Esophagus mucosa (tissue), 1 donor: ENCODE measurements at regions not wholly inside any gene's neighbourhood (a gene's known extent, or its start where the extent isn't known, plus 50 kb on each side); places are given as distances from the start of the nearest gene placed in this dataset.

Experiments
- ATAC-seq: fragments of 200-7000 bp; cut with Tn5 transposase; one replicate; pipeline ENCODE4 v1.9.1; 2020
- donor health status: DM: yes; HTN: yes; CAD: no.

DNA sequence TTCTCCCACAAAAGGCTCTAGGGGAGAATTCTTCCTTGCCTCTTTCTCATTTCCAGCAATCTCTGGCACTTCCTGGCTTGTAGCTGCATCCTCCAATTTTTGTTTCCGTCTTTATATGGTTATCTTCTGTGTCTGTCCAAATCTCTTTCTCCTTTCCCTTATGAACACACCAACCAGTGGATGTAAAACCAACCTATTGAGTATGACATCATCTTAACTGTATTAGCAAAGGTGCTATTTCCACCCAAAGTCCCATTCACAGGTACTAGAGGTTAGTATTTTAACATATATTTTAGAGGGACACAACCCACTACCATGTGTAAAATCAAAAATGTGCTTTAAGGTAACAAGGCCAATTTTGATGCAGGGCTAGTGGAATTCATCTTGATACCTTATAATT lies 129.0 kb downstream of the RAP2A start:
- ATAC-seq: no peak

DNA sequence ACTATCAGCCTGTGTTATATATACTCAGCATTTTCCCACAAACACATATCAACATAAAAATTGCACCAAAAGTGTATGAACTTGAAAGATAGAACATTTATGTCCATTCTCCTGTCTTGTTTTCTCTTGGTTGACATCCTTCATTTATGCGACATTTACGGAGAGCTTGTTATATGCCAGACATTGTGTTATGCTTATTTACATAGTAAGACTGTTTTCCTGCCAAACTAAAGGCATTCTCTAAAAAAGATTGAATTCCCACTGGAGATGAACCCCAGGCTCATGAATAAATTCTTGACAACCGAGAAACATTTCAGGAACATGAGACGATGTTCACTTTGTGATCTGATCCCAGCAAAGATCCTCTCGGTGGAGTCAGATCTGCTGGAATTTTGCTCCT lies 131.0 kb downstream of the RAP2A start:
- ATAC-seq: no peak

GRCh38 chr13:97565906-97566305 lies 131.9 kb downstream of the RAP2A start:
- ATAC-seq: no peak

DNA sequence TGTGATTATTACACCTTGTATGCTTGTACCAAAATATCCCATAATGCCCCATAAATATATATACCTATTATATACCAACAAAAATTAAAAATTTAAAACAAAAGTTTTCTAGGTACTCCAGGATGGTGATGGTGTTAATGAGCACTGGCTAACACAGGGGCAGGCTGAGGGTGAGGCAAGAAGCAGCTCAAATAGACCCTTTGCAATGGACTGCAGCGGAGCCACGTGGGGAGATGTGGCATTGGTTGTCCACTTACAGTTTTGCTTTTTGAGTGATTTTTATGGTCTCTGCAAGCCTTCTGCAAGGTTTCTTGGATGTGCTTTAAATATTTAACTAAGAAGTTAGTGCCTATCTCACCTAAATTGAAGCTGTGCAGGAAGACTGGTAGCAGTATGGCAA lies 132.9 kb downstream of the RAP2A start:
- no peak for ATAC-seq

- peak; percentile 93 for ATAC-seq
These were observed 133.7 kb downstream of the RAP2A start for GRCh38 chr13:97567510-97568243.

- ATAC-seq: peak; percentile 35
These were observed 134.9 kb downstream of the RAP2A start for GRCh38 chr13:97568850-97569249.

GRCh38 chr13:97569841-97570240 lies 135.9 kb downstream of the RAP2A start:
- ATAC-seq: no peak

DNA sequence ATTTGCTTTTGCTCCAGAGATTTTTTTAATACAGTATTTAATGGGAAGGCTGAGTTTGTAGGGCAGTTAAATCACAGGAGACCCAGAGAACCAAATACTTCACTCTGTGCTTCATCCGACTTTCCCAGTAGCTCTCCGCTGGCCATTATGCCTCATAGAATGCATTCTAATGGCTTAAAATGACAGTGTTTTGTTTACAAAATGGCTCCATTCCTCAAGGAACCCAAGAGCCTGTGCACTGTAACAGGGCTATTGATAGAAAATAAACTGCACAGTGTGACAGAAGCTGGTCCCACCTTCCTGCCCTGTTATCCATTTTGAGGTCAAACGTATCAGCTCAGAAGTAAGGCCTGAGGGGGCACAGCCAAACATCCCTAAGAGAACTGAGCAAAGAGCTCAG lies 136.5 kb downstream of the RAP2A start:
- ATAC-seq: no peak

GRCh38 chr13:97573011-97573410 lies 139.0 kb downstream of the RAP2A start:
- no peak for ATAC-seq

GRCh38 chr13:97574926-97575325 lies 141.0 kb downstream of the RAP2A start:
- ATAC-seq: no peak

DNA sequence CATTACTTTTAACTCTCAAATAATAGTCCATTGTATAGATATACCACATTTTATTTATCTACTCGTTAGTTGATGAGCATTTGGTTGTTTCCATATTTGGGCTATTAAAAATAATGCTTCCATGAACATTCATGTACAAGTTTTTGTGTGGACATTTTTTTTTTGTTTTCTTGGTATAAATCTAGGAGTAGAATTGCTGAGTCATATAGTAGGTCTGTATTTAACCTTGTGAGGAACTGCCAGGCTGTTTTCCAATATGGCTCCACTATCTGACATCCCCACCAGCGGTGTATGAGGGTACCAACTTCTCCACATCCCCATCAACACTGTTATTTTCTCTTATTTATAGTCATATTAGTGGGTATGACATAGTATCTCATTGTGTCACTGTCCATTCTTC lies 143.1 kb downstream of the RAP2A start:
- ATAC-seq: no peak

- no peak for ATAC-seq
These were observed 148.2 kb downstream of the RAP2A start for GRCh38 chr13:97582170-97582569.

DNA sequence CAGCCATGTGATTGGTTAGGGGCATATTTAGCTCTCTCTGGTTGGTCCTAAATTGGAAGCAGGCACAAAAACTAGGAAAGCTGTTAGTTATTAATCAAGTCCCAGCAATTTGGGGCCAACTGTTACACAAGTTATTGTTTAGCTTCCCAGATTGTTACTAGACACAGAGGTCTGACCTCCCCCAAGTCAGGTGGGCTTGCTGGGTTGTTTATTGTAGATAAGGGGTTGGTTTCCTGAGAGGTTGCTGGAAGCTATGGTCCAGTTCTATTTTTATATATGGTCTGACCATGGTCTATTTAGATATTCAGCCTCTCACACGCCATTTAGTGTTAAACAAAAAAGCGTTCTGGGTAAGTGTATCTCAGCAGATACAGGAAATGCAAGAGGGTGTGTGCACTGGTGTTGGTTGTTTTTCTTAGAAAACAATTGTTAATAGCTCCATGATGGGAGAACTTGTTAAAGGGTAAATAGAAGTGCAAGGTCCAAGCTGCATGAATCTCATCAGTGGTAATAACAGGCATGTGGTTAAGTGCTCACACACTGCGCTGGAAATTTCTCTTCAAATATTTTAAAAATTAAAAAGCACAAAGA lies 150.0 kb downstream of the RAP2A start:
- ATAC-seq: no peak

GRCh38 chr13:97586941-97587340 lies 153.0 kb downstream of the RAP2A start:
- ATAC-seq: no peak

DNA sequence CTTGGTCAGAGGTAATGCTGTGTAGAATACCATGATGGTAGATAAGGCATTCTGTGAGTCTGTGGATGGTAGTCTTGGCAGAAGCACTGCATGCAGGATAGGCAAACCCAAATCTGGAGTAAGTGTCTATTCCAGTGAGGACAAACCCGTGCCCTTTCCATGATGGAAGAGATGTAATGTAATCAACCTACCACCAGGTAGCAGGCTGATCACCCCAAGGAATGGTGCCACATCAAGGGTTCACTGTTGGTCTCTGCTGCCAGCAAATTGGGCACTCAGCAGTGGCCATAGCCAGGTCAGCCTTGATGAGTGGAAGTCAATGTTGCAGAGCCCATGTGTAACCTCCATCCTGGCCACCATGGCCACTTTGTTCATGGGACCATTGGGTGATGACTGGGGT lies 155.0 kb downstream of the RAP2A start:
- ATAC-seq: no peak

DNA sequence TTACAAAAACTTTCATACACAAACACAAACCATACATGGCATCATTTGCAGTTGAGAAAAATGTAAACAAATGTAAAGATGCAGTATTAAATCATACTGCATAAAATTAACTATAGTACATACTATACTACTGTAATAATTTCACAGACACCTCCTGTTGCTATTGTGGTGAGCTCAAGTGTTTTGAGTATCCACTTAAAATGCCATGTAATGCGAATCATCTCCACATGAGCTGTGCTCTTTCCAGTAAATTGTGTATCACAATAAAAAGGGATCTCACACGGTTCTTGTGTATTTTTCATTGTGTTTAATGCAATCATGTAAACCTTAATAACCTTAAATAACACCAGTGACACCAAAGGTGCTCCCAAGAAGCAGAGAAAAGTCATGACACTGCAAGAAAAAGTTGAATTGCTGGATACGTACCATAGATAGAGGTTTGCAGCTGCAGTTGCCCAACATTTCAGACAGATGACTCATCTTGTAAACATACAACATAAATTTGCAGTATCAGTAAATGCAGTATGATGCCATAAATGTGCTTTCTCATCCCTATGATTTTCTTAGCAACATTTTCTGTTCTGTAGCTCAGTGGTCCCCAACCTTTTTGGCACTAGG lies 166.6 kb downstream of the RAP2A start:
- peak; percentile 17 for ATAC-seq

DNA sequence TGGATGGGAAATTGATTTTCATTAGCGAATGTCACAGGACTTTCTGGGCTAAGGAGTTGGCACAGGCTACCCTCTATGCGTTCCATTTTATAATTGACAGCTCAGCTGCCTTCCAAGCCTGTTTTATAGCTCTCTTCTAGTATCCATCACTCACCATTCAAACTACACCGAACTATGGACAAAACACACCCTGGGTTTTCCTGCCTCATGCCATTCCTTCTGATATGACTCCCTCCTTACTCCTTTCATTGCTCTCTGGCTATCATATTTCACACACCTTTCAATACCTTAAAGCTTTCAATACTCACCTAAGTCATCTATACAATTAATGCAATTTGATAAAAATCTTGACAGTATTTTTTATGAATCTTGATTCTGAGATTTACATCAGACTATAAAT lies 181.3 kb downstream of the RAP2A start:
- no peak for ATAC-seq

DNA sequence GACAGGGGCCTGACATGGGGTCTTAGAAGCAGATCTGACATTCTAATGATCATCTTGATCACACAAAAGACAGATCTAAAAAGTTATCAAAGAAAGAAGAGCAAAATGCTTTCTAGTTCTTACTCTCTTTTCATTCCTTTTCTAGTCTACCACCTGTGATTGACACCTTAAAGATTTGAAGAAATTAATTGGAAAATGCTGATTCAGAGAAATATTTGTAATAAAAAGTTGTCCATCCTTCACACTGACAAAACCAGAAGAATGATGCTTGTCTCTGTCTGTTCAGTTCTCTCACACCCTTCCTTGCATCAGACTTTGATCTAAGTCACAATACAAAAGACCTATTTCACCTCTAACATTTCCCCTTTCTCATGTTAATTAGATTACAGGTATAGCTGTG lies 182.4 kb downstream of the RAP2A start:
- ATAC-seq: no peak

GRCh38 chr13:97621025-97621424 lies 187.1 kb downstream of the RAP2A start:
- ATAC-seq: no peak

DNA sequence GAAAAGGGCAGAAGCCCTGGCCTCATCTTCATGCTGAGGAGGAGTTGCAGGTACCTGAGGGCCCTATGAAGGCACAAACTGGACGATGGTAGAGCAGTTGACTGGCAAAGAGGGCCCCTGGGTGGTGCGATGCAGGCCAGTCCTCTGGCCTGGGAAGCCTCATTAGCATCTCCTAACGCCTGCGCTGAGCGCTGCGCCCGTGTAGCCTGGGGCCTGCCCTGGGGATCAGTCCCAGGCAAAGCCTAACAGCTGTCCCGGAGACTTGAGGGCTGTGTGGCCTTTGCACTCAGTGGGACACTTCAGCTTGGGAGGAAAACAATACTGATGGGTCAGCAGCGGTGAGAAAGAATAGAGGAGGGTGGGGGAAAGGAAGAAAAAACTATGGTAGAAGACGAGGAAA lies 187.7 kb downstream of the RAP2A start:
- no peak for ATAC-seq

DNA sequence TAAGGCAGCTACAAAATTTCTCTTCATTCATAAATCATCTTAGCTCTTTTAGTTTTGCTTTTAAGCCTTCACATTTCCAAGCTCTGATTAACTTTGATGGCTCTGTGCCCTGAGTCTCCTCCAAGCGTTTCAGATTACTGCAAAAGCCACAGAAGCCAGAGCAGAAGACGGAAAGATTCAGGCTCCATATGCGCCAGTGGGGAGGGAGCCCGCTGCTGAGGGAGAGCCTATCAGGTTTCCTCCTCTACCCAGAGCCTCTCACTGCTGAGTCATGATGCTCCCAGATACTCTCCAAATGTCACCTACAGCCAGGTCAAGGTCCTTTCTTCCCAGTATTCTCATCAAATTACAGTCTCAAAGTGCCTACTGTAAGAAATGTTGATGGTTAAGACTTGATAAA lies 193.6 kb downstream of the RAP2A start:
- ATAC-seq: no peak

- ATAC-seq: no peak
These were observed 195.8 kb downstream of the RAP2A start for GRCh38 chr13:97629601-97630272.

- no peak for ATAC-seq
These were observed 196.8 kb downstream of the RAP2A start for GRCh38 chr13:97630725-97631124.

DNA sequence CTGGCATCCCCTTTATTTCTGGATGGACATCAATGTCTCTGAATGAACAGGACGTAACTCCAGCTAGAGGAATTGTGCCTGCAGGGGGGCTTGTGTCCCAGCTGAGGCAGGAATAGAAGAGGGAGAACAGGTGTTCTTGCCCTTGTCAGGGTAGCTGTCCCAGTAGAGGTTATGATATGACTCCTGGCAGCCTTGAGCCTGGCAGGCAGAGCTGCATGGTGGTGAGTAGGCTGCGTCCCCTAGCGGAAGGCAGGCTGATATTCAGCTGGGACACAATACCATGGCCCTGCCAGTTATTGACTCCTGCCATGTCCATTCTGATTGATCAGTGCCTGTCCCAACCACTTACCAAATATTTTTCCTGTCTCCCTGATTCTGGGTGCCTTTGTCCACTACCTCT lies 197.2 kb downstream of the RAP2A start:
- ATAC-seq: no peak
